Testis (tissue), 2 donors: ENCODE measurements at regions not wholly inside any gene's neighbourhood (a gene's known extent, or its start where the extent isn't known, plus 50 kb on each side); places are given as distances from the start of the nearest gene placed in this dataset.

Experiments used
- POLR2A ChIP-seq: fragments of 450-650 bp; IDR thresholded peaks from one replicate; pipeline ENCODE4 v1.6.1; 2017; ENCODE audit warnings: antibody characterized with exemption, mild to moderate bottlenecking, moderate library complexity
- TF ChIP-seq, protein P1 (sequence below), 3 experiments: fragments of 450-650 bp in 2 of 3; fragments of 200-600 bp in 1 of 3; sonication (generic) in 1 of 3; IDR thresholded peaks; one replicate each; pipeline ENCODE4 v1.5.1; 2016 to 2019; ENCODE audit warnings: antibody characterized with exemption in 3 of 3, mild to moderate bottlenecking in 2 of 3, moderate library complexity in 1 of 3

DNA sequence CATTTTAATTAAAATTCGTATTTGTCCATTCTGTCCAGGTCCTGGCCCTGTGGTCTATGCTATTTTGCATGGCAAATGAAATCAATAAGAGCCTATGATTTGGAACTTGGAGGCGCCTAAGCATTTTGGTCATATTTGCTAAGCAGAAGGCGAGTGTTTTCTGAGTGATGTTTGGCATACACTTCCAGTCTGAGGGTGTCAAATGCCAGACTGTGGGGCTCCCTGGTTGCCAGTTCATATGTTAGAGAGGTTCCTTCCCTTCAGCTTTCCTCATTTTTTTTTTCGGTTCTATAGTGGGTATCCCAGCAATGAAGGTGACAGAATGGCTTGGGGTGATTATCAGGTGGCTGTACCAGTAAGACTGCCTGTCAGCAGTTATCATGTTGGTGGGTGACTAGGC lies 1007.8 kb upstream of the WWC1 start:
- TF ChIP-seq, protein P1, sequence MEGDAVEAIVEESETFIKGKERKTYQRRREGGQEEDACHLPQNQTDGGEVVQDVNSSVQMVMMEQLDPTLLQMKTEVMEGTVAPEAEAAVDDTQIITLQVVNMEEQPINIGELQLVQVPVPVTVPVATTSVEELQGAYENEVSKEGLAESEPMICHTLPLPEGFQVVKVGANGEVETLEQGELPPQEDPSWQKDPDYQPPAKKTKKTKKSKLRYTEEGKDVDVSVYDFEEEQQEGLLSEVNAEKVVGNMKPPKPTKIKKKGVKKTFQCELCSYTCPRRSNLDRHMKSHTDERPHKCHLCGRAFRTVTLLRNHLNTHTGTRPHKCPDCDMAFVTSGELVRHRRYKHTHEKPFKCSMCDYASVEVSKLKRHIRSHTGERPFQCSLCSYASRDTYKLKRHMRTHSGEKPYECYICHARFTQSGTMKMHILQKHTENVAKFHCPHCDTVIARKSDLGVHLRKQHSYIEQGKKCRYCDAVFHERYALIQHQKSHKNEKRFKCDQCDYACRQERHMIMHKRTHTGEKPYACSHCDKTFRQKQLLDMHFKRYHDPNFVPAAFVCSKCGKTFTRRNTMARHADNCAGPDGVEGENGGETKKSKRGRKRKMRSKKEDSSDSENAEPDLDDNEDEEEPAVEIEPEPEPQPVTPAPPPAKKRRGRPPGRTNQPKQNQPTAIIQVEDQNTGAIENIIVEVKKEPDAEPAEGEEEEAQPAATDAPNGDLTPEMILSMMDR (IDR thresholded peaks at IDR 0.05), result no peak
- no peak for TF ChIP-seq POLR2A
